ENCODE measurements at regions not wholly inside any gene's neighbourhood (a gene's known extent, or its start where the extent isn't known, plus 50 kb on each side); places are given as distances from the start of the nearest gene placed in this dataset.

DNA sequence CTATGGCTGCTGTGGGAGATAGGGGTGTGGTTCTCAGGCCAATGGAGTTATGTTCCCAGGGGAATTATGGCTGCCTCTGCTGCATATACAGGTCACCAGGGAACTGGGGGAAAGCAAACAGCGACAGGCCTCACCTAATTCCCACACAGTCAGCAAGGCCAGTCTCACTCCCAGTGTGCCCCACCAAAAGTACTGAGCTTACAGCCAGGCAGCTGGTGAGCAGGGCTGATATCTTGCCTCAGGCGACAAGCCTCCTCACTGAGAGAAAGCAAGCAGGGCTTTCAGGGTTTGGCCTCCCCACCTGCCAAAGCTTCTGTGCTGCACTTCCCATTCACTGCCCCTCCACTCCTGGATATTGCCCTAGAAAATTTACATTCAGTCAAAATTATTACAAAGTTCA lies 273.8 kb upstream of the TARS1 start:
- H3K9me3 ChIP-seq (ENCODE audit: control insufficient read depth in 4 of 4, low read length in 3 of 4): peaks cover 0 to 13% (median under 1%) of the 10 kb centered on the region in 4 donors
- H3K4me3 ChIP-seq (ENCODE audit: low read depth in 1 of 3, low read length in 3 of 3): no peak overlapping the region
- H3K4me1 ChIP-seq (ENCODE audit: control insufficient read depth in 4 of 4, insufficient read depth in 4 of 4, low read length in 3 of 4): no peaks in the 10 kb centered on the region
- WGBS: 78% methylated on average over 2 of the region's 2 CpGs
- no peak overlapping the region for H3K9ac ChIP-seq (ENCODE audit: low read depth in 1 of 2, low read length in 2 of 2)
- H3K36me3 ChIP-seq (ENCODE audit: control insufficient read depth in 4 of 4, insufficient read depth in 3 of 4, low read depth in 1 of 4, low read length in 3 of 4): no peaks in the 10 kb centered on the region
- TF ChIP-seq FOXA1 (IDR thresholded peaks at IDR 0.05) (no peak), MAX (IDR thresholded peaks at IDR 0.05) (no peak), YY1 (IDR thresholded peaks at IDR 0.05) (no peak), GABPA (IDR thresholded peaks at IDR 0.05 in 1 of 2, conservative IDR thresholded peaks at IDR 0.05 in 1 of 2) (no peak), RXRA (IDR thresholded peaks at IDR 0.05) (no peak), SP1 (IDR thresholded peaks at IDR 0.05) (no peak), RAD21 (IDR thresholded peaks at IDR 0.05) (no peak), REST (IDR thresholded peaks at IDR 0.05) (no peak), HNF4A (conservative IDR thresholded peaks at IDR 0.05) (no peak), HNF4G (IDR thresholded peaks at IDR 0.05) (no peak), FOXA2 (IDR thresholded peaks at IDR 0.05) (no peak), TAF1 (conservative IDR thresholded peaks at IDR 0.05) (no peak), EGR1 (IDR thresholded peaks at IDR 0.05; ENCODE audit: low read depth in 2 of 2) (no peak)
- TF ChIP-seq, protein P1, sequence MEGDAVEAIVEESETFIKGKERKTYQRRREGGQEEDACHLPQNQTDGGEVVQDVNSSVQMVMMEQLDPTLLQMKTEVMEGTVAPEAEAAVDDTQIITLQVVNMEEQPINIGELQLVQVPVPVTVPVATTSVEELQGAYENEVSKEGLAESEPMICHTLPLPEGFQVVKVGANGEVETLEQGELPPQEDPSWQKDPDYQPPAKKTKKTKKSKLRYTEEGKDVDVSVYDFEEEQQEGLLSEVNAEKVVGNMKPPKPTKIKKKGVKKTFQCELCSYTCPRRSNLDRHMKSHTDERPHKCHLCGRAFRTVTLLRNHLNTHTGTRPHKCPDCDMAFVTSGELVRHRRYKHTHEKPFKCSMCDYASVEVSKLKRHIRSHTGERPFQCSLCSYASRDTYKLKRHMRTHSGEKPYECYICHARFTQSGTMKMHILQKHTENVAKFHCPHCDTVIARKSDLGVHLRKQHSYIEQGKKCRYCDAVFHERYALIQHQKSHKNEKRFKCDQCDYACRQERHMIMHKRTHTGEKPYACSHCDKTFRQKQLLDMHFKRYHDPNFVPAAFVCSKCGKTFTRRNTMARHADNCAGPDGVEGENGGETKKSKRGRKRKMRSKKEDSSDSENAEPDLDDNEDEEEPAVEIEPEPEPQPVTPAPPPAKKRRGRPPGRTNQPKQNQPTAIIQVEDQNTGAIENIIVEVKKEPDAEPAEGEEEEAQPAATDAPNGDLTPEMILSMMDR (IDR thresholded peaks at IDR 0.05; ENCODE audit: low read depth, low read length, missing input control): no peak
- no peaks in the 10 kb centered on the region for H3K27me3 ChIP-seq (ENCODE audit: control insufficient read depth in 4 of 4, insufficient read depth in 4 of 4, low read length in 3 of 4)
- no peak for DNase-seq (ENCODE audit: low spot score)
- no peak overlapping the region for H3K27ac ChIP-seq (ENCODE audit: low read depth in 1 of 2, low read length in 2 of 2)

- H3K27ac ChIP-seq (ENCODE audit: low read depth in 1 of 2, low read length in 2 of 2): no peak overlapping the region
- WGBS: 84% methylated on average over 1 of the region's 1 CpG
- H3K9me3 ChIP-seq (ENCODE audit: control insufficient read depth in 4 of 4, low read length in 3 of 4): peaks cover 0 to 13% (median under 1%) of the 10 kb centered on the region in 4 donors
- TF ChIP-seq FOXA2 (IDR thresholded peaks at IDR 0.05): no peak
- no peak for TF ChIP-seq GABPA (IDR thresholded peaks at IDR 0.05 in 1 of 2, conservative IDR thresholded peaks at IDR 0.05 in 1 of 2)
- TF ChIP-seq ZBTB33 (IDR thresholded peaks at IDR 0.05): no peak
- TF ChIP-seq HNF4G (IDR thresholded peaks at IDR 0.05): no peak
- TF ChIP-seq, protein P1 (IDR thresholded peaks at IDR 0.05; ENCODE audit: low read depth, low read length, missing input control): no peak
- no peak for TF ChIP-seq HNF4A (conservative IDR thresholded peaks at IDR 0.05)
- TF ChIP-seq RAD21 (IDR thresholded peaks at IDR 0.05): no peak
- no peak for TF ChIP-seq EGR1 (IDR thresholded peaks at IDR 0.05; ENCODE audit: low read depth in 2 of 2)
- no peak for TF ChIP-seq REST (IDR thresholded peaks at IDR 0.05)
- no peak for TF ChIP-seq FOXA1 (IDR thresholded peaks at IDR 0.05)
- TF ChIP-seq YY1 (IDR thresholded peaks at IDR 0.05): no peak
- TF ChIP-seq RXRA (IDR thresholded peaks at IDR 0.05): no peak
- DNase-seq (ENCODE audit: low spot score): no peak
- no peaks in the 10 kb centered on the region for H3K36me3 ChIP-seq (ENCODE audit: control insufficient read depth in 4 of 4, insufficient read depth in 3 of 4, low read depth in 1 of 4, low read length in 3 of 4)
- no peak overlapping the region for H3K9ac ChIP-seq (ENCODE audit: low read depth in 1 of 2, low read length in 2 of 2)
- H3K4me3 ChIP-seq (ENCODE audit: low read depth in 1 of 3, low read length in 3 of 3): no peak overlapping the region
- no peaks in the 10 kb centered on the region for H3K4me1 ChIP-seq (ENCODE audit: control insufficient read depth in 4 of 4, insufficient read depth in 4 of 4, low read length in 3 of 4)
- H3K27me3 ChIP-seq (ENCODE audit: control insufficient read depth in 4 of 4, insufficient read depth in 4 of 4, low read length in 3 of 4): no peaks in the 10 kb centered on the region
Measured at GRCh38 chr5:33167541-33167940, 273.2 kb upstream of the TARS1 start.
